A549 (cell line): ENCODE measurements at regions not wholly inside any gene's neighbourhood (a gene's known extent, or its start where the extent isn't known, plus 50 kb on each side); places are given as distances from the start of the nearest gene placed in this dataset.
"Not testable (repeated sequence)": the region's sequence is repeated elsewhere in the genome, so short reads cannot be mapped to it uniquely, and the experiment has no call there.

Source experiments
- ATAC-seq, 2 experiments: fragments of 200-7000 bp in 1 of 2; fragments of >200 bp in 1 of 2; cut with Nextera tagmentation in 1 of 2; cut with Tn5 transposase in 1 of 2; 3 replicates each; pipeline versions ENCODE4 v1.8.0 to v1.9.1; 2018 to 2020; ENCODE audit warnings: mild to moderate bottlenecking in 1 of 2, moderate library complexity in 1 of 2
- CTCF ChIA-PET: fragments of 300-600 bp; sonication (Branson Sonifier 250); formaldehyde crosslinking; extraction: SDS; loops from one replicate; lab custom pipeline; 2021; ENCODE audit warnings: antibody characterized with exemption, inconsistent platforms; lab: Yijun Ruan, JAX
- POLR2A ChIA-PET: fragments of 350-600 bp; formaldehyde crosslinking; extraction: SDS; loops from one replicate; lab custom pipeline; 2021; ENCODE audit warnings: antibody characterized with exemption, inconsistent platforms; lab: Yijun Ruan, JAX
- DNase-seq, 2 experiments: peaks; one replicate each; pipeline versions ENCODE4 v3.0.0 to v3.0.0-alpha.2; 2011 to 2016; ENCODE audit warnings: low read depth in 1 of 2, low spot score in 1 of 2
- FAIRE-seq: peaks from 2 replicates; lab custom pipeline; 2011; peaks lifted over from hg19 to GRCh38; lab: Jason Lieb, UNC
- H3K27ac ChIP-seq, 2 experiments: fragments of >200 bp; sonication (Bioruptor Twin); formaldehyde crosslinking; 3 replicates each; pipeline ENCODE4 v1.5.1; 2016 to 2017
- H3K4me1 ChIP-seq: fragments of >200 bp; sonication (Bioruptor Twin); formaldehyde crosslinking; 3 replicates; pipeline ENCODE4 v1.6.1; 2016
- H3K4me2 ChIP-seq: fragments of >200 bp; sonication (Bioruptor Twin); formaldehyde crosslinking; 3 replicates; pipeline ENCODE4 v1.6.1; 2016
- H3K4me3 ChIP-seq: fragments of >200 bp; sonication (Bioruptor Twin); formaldehyde crosslinking; 3 replicates; pipeline ENCODE4 v1.5.1; 2016
- H3K9me3 ChIP-seq: fragments of >200 bp; sonication (Bioruptor Twin); formaldehyde crosslinking; 3 replicates; pipeline ENCODE4 v1.6.1; 2016
- ATOH8 ChIP-seq: fragments of 250-450 bp; sonication (Bioruptor Pico); IDR thresholded peaks from 2 replicates; pipeline ENCODE4 v1.5.0; 2020; ENCODE audit warnings: low read depth, mild to moderate bottlenecking, moderate library complexity
- BCL3 ChIP-seq: fragments of >200 bp; sonication (Bioruptor Twin); formaldehyde crosslinking; IDR thresholded peaks from 3 replicates; pipeline ENCODE4 v1.6.1; 2016
- CBX2 ChIP-seq: fragments of 200-600 bp; sonication (generic); IDR thresholded peaks from 2 replicates; pipeline ENCODE4 v1.6.1; 2016; ENCODE audit warnings: low read depth, mild to moderate bottlenecking, borderline replicate concordance
- CHD2 ChIP-seq: fragments of 150-350 bp; IDR thresholded peaks from 2 replicates; pipeline ENCODE4 v1.6.1; 2014; ENCODE audit warnings: low read length; ENCODE audit not compliant: partially characterized antibody
- CHD4 ChIP-seq: fragments of 200-600 bp; sonication (generic); IDR thresholded peaks from 2 replicates; pipeline ENCODE4 v1.6.1; 2016; ENCODE audit warnings: antibody characterized with exemption, mild to moderate bottlenecking, borderline replicate concordance
- E2F6 ChIP-seq: IDR thresholded peaks from 2 replicates; pipeline ENCODE4 v1.6.1; 2012; ENCODE audit warnings: low read depth, borderline replicate concordance
- FOSB ChIP-seq: fragments of 250-450 bp; sonication (Bioruptor Pico); IDR thresholded peaks from 2 replicates; pipeline ENCODE4 v1.5.0; 2020; ENCODE audit warnings: mild to moderate bottlenecking, moderate library complexity
- FOSL2 ChIP-seq, 2 experiments: fragments of 450-650 bp in 1 of 2; fragments of >200 bp in 1 of 2; sonication (Bioruptor Twin) in 1 of 2; formaldehyde crosslinking; IDR thresholded peaks; 2 replicates each; pipeline versions ENCODE4 v1.5.0 to v1.6.1; 2016 to 2020; ENCODE audit warnings: mild to moderate bottlenecking in 1 of 2, moderate library complexity in 1 of 2
- FOXS1 ChIP-seq: fragments of 250-450 bp; sonication (Bioruptor Pico); IDR thresholded peaks from 2 replicates; pipeline ENCODE4 v1.5.0; 2020; ENCODE audit warnings: mild to moderate bottlenecking, moderate library complexity
- HES2 ChIP-seq: fragments of >200 bp; sonication (Bioruptor Twin); formaldehyde crosslinking; IDR thresholded peaks from 2 replicates; pipeline ENCODE4 v1.6.1; 2016
- HOXA7 ChIP-seq: fragments of 250-450 bp; sonication (Bioruptor Pico); IDR thresholded peaks from 2 replicates; pipeline ENCODE4 v1.5.0; 2020; ENCODE audit warnings: mild to moderate bottlenecking, moderate library complexity
- HOXB13 ChIP-seq: fragments of 250-450 bp; sonication (Bioruptor Pico); IDR thresholded peaks from 2 replicates; pipeline ENCODE4 v1.5.0; 2020; ENCODE audit warnings: low read depth, mild to moderate bottlenecking, moderate library complexity
- JUNB ChIP-seq: fragments of >200 bp; sonication (Bioruptor Twin); formaldehyde crosslinking; IDR thresholded peaks from 2 replicates; pipeline ENCODE4 v1.6.1; 2016
- MAX ChIP-seq: IDR thresholded peaks from 2 replicates; pipeline ENCODE4 v1.6.1; 2012
- NR3C1 ChIP-seq: fragments of >200 bp; sonication (Bioruptor Twin); formaldehyde crosslinking; IDR thresholded peaks from 3 replicates; pipeline ENCODE4 v1.6.1; 2017
- PHF8 ChIP-seq: fragments of 200-600 bp; sonication (generic); IDR thresholded peaks from 2 replicates; pipeline ENCODE4 v1.6.1; 2016; ENCODE audit warnings: low read depth, mild to moderate bottlenecking, antibody characterized with exemption, moderate library complexity, borderline replicate concordance
- RCOR1 ChIP-seq: fragments of 150-350 bp; IDR thresholded peaks from 2 replicates; pipeline ENCODE4 v1.6.1; 2014; ENCODE audit warnings: antibody characterized with exemption, low read length, low read depth
- TP53 ChIP-seq: fragments of 250-450 bp; sonication (Bioruptor Pico); IDR thresholded peaks from 2 replicates; pipeline ENCODE4 v1.5.0; 2021; ENCODE audit warnings: mild to moderate bottlenecking, moderate library complexity
- ZFP36 ChIP-seq: fragments of 450-650 bp; IDR thresholded peaks from 2 replicates; pipeline ENCODE4 v1.6.1; 2014; ENCODE audit warnings: borderline replicate concordance; ENCODE audit not compliant: partially characterized antibody
- ZSCAN20 ChIP-seq: fragments of 250-450 bp; sonication (Bioruptor Pico); IDR thresholded peaks from 2 replicates; pipeline ENCODE4 v1.8.0; 2022; ENCODE audit warnings: mild to moderate bottlenecking, moderate library complexity
- WGBS: methylation state at CpG from one replicate; pipeline ENCODE4 v1.1.6; 2017; ENCODE audit errors: missing lambda C conversion rate; 5-methylcytosine and 5-hydroxymethylcytosine counted together

- CTCF ChIA-PET, result no interaction called here
- no peak overlapping the region for H3K4me3 ChIP-seq
- WGBS, result 0% methylated on average over 2 of the region's 2 CpGs
- DNase-seq (no peak), FAIRE-seq (no peak), ATAC-seq (no peak)
- no peaks in the 10 kb centered on the region for H3K4me1 ChIP-seq
- no peak overlapping the region for H3K27ac ChIP-seq
- POLR2A ChIA-PET, result no interaction called here
- no peaks in the 10 kb centered on the region for H3K9me3 ChIP-seq
- no peak overlapping the region for H3K4me2 ChIP-seq
- TF ChIP-seq NR3C1, result no peak
- TF ChIP-seq FOSB (CRISPR knock-in tag), result no peak
- TF ChIP-seq HES2, result no peak
- no peak for TF ChIP-seq TP53 (CRISPR knock-in tag)
- TF ChIP-seq FOXS1, result no peak
Observed at GRCh38 chr21:18006691-18007090, 187.5 kb upstream of the C21orf91 start.

GRCh38 chr21:18002393-18002792 lies 183.2 kb upstream of the C21orf91 start:
- H3K4me1 ChIP-seq, result no peaks in the 10 kb centered on the region
- DNase-seq (no peak), FAIRE-seq (no peak), ATAC-seq (no peak)
- TF ChIP-seq JUNB (no peak), ZSCAN20 (no peak), HOXA7 (CRISPR knock-in tag) (no peak), TP53 (CRISPR knock-in tag) (no peak), HOXB13 (CRISPR knock-in tag) (no peak), ATOH8 (CRISPR knock-in tag) (no peak), ZFP36 (no peak), CBX2 (no peak), BCL3 (no peak), RCOR1 (no peak), PHF8 (no peak), FOSL2 (IDR thresholded peaks at IDR 0.05) (no peak), FOSL2 (CRISPR knock-in tag; IDR thresholded peaks at IDR 0.05) (no peak), CHD2 (no peak), MAX (no peak), E2F6 (no peak)
- WGBS, result 67% methylated on average over 1 of the region's 2 CpGs
- H3K4me2 ChIP-seq, result no peak overlapping the region
- no peak overlapping the region for H3K4me3 ChIP-seq
- POLR2A ChIA-PET, result no interaction called here
- H3K9me3 ChIP-seq, result no peaks in the 10 kb centered on the region
- CTCF ChIA-PET, result no interaction called here
- no peak overlapping the region for H3K27ac ChIP-seq

GRCh38 chr21:18000981-18001686 lies 182.0 kb upstream of the C21orf91 start:
- Histone ChIP-seq H3K4me1 (no peaks in the 10 kb centered on the region), H3K9me3 (no peaks in the 10 kb centered on the region), H3K27ac (no peak overlapping the region), H3K4me3 (no peak overlapping the region), H3K4me2 (no peak overlapping the region)
- no peak for ATAC-seq
- no peak for FAIRE-seq
- DNase-seq, result no peak
- ChIA-PET POLR2A (no interaction called here), CTCF (no interaction called here)
- TF ChIP-seq CHD4, result no peak
- 0% methylated on average over 2 of the region's 3 CpGs for WGBS

- WGBS, result no CpG with 5 or more reads among the region's 4 CpGs
- POLR2A ChIA-PET, ATAC-seq, H3K9me3 ChIP-seq, H3K4me1 ChIP-seq, H3K4me3 ChIP-seq, H3K27ac ChIP-seq, H3K4me2 ChIP-seq, FAIRE-seq, CTCF ChIA-PET, DNase-seq: not testable (repeated sequence)
Observed at GRCh38 chr21:17998599-17998998, 179.4 kb upstream of the C21orf91 start.
